ENCODE measurements at regions not wholly inside any gene's neighbourhood (a gene's known extent, or its start where the extent isn't known, plus 50 kb on each side); places are given as distances from the start of the nearest gene placed in this dataset.

DNA sequence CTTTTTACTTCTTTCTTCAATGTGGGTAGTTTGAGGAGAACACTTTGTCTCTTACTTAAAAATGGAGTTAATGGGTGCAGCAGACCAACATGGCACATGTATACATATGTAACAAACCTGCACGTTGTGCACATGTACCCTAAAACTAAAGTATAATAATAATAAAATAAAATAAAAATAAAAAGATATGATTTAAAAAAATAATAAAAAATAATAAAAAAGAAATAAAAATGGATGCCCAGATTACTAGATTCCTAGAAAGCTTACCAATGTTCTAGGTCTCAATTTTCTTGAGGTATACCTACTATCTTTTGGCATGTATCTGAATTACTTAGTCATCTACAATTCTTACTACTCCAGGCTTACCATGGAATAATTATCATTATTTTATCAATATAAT lies 2001.6 kb upstream of the CDH9 start:
- TF ChIP-seq EZH2phosphoT487 (IDR thresholded peaks at IDR 0.05; ENCODE audit: borderline replicate concordance, low read depth) = no peak
- TF ChIP-seq GABPA (IDR thresholded peaks at IDR 0.05; ENCODE audit: low read depth) = no peak
- TF ChIP-seq, protein P1, sequence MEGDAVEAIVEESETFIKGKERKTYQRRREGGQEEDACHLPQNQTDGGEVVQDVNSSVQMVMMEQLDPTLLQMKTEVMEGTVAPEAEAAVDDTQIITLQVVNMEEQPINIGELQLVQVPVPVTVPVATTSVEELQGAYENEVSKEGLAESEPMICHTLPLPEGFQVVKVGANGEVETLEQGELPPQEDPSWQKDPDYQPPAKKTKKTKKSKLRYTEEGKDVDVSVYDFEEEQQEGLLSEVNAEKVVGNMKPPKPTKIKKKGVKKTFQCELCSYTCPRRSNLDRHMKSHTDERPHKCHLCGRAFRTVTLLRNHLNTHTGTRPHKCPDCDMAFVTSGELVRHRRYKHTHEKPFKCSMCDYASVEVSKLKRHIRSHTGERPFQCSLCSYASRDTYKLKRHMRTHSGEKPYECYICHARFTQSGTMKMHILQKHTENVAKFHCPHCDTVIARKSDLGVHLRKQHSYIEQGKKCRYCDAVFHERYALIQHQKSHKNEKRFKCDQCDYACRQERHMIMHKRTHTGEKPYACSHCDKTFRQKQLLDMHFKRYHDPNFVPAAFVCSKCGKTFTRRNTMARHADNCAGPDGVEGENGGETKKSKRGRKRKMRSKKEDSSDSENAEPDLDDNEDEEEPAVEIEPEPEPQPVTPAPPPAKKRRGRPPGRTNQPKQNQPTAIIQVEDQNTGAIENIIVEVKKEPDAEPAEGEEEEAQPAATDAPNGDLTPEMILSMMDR (IDR thresholded peaks at IDR 0.05) = no peak
- TF ChIP-seq EP300 (IDR thresholded peaks at IDR 0.05; ENCODE audit: borderline replicate concordance in 1 of 2, low read depth in 1 of 2, low read length in 1 of 2) = no peak
- TF ChIP-seq, protein P2, sequence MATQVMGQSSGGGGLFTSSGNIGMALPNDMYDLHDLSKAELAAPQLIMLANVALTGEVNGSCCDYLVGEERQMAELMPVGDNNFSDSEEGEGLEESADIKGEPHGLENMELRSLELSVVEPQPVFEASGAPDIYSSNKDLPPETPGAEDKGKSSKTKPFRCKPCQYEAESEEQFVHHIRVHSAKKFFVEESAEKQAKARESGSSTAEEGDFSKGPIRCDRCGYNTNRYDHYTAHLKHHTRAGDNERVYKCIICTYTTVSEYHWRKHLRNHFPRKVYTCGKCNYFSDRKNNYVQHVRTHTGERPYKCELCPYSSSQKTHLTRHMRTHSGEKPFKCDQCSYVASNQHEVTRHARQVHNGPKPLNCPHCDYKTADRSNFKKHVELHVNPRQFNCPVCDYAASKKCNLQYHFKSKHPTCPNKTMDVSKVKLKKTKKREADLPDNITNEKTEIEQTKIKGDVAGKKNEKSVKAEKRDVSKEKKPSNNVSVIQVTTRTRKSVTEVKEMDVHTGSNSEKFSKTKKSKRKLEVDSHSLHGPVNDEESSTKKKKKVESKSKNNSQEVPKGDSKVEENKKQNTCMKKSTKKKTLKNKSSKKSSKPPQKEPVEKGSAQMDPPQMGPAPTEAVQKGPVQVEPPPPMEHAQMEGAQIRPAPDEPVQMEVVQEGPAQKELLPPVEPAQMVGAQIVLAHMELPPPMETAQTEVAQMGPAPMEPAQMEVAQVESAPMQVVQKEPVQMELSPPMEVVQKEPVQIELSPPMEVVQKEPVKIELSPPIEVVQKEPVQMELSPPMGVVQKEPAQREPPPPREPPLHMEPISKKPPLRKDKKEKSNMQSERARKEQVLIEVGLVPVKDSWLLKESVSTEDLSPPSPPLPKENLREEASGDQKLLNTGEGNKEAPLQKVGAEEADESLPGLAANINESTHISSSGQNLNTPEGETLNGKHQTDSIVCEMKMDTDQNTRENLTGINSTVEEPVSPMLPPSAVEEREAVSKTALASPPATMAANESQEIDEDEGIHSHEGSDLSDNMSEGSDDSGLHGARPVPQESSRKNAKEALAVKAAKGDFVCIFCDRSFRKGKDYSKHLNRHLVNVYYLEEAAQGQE (IDR thresholded peaks at IDR 0.05; ENCODE audit: low read depth, low read length) = no peak
- TF ChIP-seq, protein P3, sequence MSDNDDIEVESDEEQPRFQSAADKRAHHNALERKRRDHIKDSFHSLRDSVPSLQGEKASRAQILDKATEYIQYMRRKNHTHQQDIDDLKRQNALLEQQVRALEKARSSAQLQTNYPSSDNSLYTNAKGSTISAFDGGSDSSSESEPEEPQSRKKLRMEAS (IDR thresholded peaks at IDR 0.05; ENCODE audit: low read depth) = no peak
- TF ChIP-seq, protein P4, sequence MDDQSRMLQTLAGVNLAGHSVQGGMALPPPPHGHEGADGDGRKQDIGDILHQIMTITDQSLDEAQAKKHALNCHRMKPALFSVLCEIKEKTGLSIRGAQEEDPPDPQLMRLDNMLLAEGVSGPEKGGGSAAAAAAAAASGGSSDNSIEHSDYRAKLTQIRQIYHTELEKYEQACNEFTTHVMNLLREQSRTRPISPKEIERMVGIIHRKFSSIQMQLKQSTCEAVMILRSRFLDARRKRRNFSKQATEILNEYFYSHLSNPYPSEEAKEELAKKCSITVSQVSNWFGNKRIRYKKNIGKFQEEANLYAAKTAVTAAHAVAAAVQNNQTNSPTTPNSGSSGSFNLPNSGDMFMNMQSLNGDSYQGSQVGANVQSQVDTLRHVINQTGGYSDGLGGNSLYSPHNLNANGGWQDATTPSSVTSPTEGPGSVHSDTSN (IDR thresholded peaks at IDR 0.05) = no peak
- no peak for TF ChIP-seq RFX5 (IDR thresholded peaks at IDR 0.05; ENCODE audit: low read length)
- TF ChIP-seq, protein P5, sequence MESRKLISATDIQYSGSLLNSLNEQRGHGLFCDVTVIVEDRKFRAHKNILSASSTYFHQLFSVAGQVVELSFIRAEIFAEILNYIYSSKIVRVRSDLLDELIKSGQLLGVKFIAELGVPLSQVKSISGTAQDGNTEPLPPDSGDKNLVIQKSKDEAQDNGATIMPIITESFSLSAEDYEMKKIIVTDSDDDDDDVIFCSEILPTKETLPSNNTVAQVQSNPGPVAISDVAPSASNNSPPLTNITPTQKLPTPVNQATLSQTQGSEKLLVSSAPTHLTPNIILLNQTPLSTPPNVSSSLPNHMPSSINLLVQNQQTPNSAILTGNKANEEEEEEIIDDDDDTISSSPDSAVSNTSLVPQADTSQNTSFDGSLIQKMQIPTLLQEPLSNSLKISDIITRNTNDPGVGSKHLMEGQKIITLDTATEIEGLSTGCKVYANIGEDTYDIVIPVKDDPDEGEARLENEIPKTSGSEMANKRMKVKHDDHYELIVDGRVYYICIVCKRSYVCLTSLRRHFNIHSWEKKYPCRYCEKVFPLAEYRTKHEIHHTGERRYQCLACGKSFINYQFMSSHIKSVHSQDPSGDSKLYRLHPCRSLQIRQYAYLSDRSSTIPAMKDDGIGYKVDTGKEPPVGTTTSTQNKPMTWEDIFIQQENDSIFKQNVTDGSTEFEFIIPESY (IDR thresholded peaks at IDR 0.05; ENCODE audit: borderline replicate concordance, low read depth) = no peak
- TF ChIP-seq, protein P6, sequence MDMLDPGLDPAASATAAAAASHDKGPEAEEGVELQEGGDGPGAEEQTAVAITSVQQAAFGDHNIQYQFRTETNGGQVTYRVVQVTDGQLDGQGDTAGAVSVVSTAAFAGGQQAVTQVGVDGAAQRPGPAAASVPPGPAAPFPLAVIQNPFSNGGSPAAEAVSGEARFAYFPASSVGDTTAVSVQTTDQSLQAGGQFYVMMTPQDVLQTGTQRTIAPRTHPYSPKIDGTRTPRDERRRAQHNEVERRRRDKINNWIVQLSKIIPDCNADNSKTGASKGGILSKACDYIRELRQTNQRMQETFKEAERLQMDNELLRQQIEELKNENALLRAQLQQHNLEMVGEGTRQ (IDR thresholded peaks at IDR 0.05; ENCODE audit: borderline replicate concordance, low read depth, low read length) = no peak

All from SK-N-SH (cell line).